ENCODE measurements at regions not wholly inside any gene's neighbourhood (a gene's known extent, or its start where the extent isn't known, plus 50 kb on each side); places are given as distances from the start of the nearest gene placed in this dataset.
A peak's percentile ranks its signal among the peaks of the same experiment; 100 is the strongest.

DNA sequence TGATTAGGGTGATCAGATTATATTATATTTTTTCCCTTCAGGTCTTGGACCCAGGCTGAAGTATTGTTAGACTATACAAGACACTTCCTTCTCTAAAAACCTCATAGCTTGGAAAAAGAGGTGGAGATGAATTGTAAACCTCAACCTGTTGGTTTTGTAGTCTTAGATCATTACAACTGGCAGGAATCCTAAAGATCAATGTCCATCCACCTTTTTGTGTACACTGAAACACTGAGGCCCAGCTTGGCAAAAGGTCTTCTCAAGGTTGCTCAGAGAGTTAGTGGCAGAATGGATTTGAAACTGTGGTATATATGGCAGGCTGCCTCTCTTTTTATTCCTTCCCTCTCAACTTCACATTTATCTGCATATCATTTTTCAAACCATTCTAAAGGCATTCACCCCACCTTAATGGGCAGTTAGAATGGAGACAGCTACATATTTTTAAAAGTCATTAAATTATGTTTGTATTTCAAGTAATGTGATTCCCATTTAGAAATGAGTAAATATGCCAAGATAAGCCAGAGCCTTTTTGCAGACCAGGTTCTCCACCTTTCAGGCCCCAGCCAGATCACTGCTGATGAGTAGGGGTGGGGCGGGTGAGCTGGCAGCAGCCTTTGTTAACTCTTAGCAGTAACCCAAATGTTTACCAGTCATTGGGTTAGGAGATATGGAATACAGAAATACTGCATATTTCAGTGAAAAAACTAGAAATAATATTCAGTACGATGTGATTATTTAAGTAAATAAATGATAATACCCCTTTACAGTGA lies 243.2 kb upstream of the F9 start:
- Histone ChIP-seq H4K20me1 (ENCODE audit: insufficient read depth) (no peaks in the 10 kb centered on the region), H3K9ac (no peak overlapping the region), H3K27me3 (replicated peaks; ENCODE audit: insufficient read depth) (no peaks in the 10 kb centered on the region), H3K79me2 (ENCODE audit: insufficient read depth) (no peaks in the 10 kb centered on the region), H3K9me3 (ENCODE audit: low read depth) (no peaks in the 10 kb centered on the region), H3K4me2 (ENCODE audit: unreplicated experiment) (no peak overlapping the region), H3K4me1 (ENCODE audit: insufficient read depth) (peaks cover 3% of the 10 kb centered on the region; the same call in 1 of the 2 replicates), H3K4me3 (no peak overlapping the region), H2AFZ (no peak overlapping the region), H3K27ac (no peak overlapping the region), H3F3A (ENCODE audit: insufficient read depth) (0 out of 2 replicates have a peak, but pooled peaks cover 6% of the 10 kb centered on the region), H3K36me3 (ENCODE audit: low read depth) (no peaks in the 10 kb centered on the region), H3K9me2 (ENCODE audit: insufficient read depth) (no peaks in the 10 kb centered on the region)
- 97 to 100% methylated on average over 2 of the region's 2 CpGs for WGBS, 2 experiments (ENCODE audit: low coverage in 1 of 2, low lambda C conversion rate in 2 of 2, missing lambda C conversion rate in 2 of 2)
- no peak for TF ChIP-seq EZH2phosphoT487 (IDR thresholded peaks at IDR 0.05; ENCODE audit: insufficient read depth, low read depth)
- in situ Hi-C loops (cut with MboI) = no loop called here
- DNase-seq = no peak

DNA sequence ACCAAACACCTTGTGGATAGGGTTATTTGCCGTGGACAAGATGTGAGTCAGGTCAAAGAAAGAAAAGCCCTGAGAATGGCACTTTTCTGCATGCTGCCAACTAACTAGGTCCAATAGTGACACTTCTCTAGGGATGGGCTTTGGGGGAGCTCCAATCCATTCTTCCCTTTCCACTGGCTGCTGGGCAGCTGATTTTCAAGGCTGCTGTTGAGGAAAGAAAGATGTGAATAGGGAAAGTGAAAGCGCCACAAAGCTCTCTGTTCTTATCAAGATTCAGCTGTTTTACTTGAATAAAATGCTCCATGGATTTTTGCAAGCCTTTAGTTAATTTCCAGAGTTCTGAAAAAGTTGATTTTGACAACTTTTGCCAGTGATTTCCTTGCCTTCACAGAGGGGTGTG lies 244.2 kb upstream of the F9 start:
- Histone ChIP-seq H3K4me3 (no peak overlapping the region), H3K4me2 (ENCODE audit: unreplicated experiment) (no peak overlapping the region), H3K27ac (no peak overlapping the region), H3K4me1 (ENCODE audit: insufficient read depth) (peaks cover 3% of the 10 kb centered on the region; the same call in 1 of the 2 replicates), H4K20me1 (ENCODE audit: insufficient read depth) (no peaks in the 10 kb centered on the region), H3K79me2 (ENCODE audit: insufficient read depth) (no peaks in the 10 kb centered on the region), H3F3A (ENCODE audit: insufficient read depth) (0 out of 2 replicates have a peak, but pooled peaks cover 6% of the 10 kb centered on the region), H3K36me3 (ENCODE audit: low read depth) (no peaks in the 10 kb centered on the region), H3K9me2 (ENCODE audit: insufficient read depth) (no peaks in the 10 kb centered on the region), H2AFZ (no peak overlapping the region), H3K9ac (no peak overlapping the region), H3K27me3 (replicated peaks; ENCODE audit: insufficient read depth) (no peaks in the 10 kb centered on the region), H3K9me3 (ENCODE audit: low read depth) (no peaks in the 10 kb centered on the region)
- in situ Hi-C loops (cut with MboI) = no loop called here
- TF ChIP-seq EZH2 (IDR thresholded peaks at IDR 0.05; ENCODE audit: insufficient read depth, poor library complexity, severe bottlenecking) = no peak
- TF ChIP-seq EZH2phosphoT487 (IDR thresholded peaks at IDR 0.05; ENCODE audit: insufficient read depth, low read depth) = no peak
- DNase-seq = no peak
- WGBS, 2 experiments (ENCODE audit: low coverage in 1 of 2, low lambda C conversion rate in 2 of 2, missing lambda C conversion rate in 2 of 2) = 89 to 90% methylated on average over 2 of the region's 2 CpGs

DNA sequence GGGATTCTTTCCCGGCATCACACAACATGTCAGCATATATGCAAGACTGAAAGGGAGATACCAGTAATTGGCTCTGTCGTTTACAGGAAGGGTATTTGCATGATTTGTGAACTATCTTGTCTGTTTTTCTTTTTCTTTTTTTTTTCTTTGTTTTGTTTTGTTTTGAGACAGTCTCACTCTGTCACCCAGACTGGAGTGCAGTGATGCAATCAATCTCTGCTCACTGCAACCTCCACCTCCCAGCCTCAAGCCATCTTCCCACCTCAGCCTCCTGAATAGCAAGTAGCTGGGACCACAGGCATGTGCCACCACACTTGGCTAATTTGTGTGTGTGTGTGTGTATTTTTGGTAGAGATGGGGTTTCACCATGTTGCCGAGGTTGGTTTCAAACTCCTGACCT lies 262.7 kb upstream of the F9 start:
- WGBS, 2 experiments (ENCODE audit: low coverage in 1 of 2, low lambda C conversion rate in 2 of 2, missing lambda C conversion rate in 2 of 2) = 40 to 50% methylated on average over 3 of the region's 3 CpGs

DNA sequence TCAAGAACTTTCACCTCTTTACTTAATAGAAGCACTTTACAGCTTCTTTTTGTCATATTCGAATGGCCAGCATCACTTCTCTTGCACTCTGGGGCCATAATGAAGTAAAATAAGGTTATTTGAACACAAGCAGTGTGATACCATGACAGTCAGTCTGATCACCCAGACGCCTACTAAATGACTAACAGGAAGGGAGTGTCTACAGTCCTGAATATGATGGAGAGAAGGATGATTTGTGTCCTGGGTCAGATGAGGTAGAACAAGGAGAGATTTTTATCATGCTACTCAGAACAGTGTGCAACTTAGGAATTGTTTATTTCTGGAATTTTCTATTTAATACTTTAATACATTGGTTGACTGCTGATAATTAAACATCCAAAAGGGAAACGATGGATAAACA lies 284.2 kb upstream of the F9 start:
- WGBS, 2 experiments (ENCODE audit: low coverage in 1 of 2, low lambda C conversion rate in 2 of 2, missing lambda C conversion rate in 2 of 2) = 27 to 29% methylated on average over 3 of the region's 3 CpGs
- no peaks in the 10 kb centered on the region for H3K9me2 ChIP-seq (ENCODE audit: insufficient read depth)
- no peak overlapping the region for H2AFZ ChIP-seq
- DNase-seq = peak; percentile 45
- H3K4me3 ChIP-seq = no peak overlapping the region
- H3K4me2 ChIP-seq (ENCODE audit: unreplicated experiment) = no peak overlapping the region
- TF ChIP-seq EZH2phosphoT487 (IDR thresholded peaks at IDR 0.05; ENCODE audit: insufficient read depth, low read depth) = no peak
- no peak for TF ChIP-seq EZH2 (IDR thresholded peaks at IDR 0.05; ENCODE audit: insufficient read depth, poor library complexity, severe bottlenecking)
- no peak overlapping the region for H3K27ac ChIP-seq
- no peaks in the 10 kb centered on the region for H3K36me3 ChIP-seq (ENCODE audit: low read depth)
- H3K9ac ChIP-seq = no peak overlapping the region
- in situ Hi-C loops (cut with MboI) = no loop called here
- no peaks in the 10 kb centered on the region for H3K9me3 ChIP-seq (ENCODE audit: low read depth)
- H3K79me2 ChIP-seq (ENCODE audit: insufficient read depth) = no peaks in the 10 kb centered on the region
- H3K4me1 ChIP-seq (ENCODE audit: insufficient read depth) = peaks cover 10% of the 10 kb centered on the region; the same call in 1 of the 2 replicates
- H3K27me3 ChIP-seq (replicated peaks; ENCODE audit: insufficient read depth) = no peaks in the 10 kb centered on the region
- H4K20me1 ChIP-seq (ENCODE audit: insufficient read depth) = no peaks in the 10 kb centered on the region
- no peaks in the 10 kb centered on the region for H3F3A ChIP-seq (ENCODE audit: insufficient read depth)

More for the DNA sequence above, 262.7 kb upstream of the F9 start:
- H2AFZ ChIP-seq = no peak overlapping the region
- no peaks in the 10 kb centered on the region for H3K27me3 ChIP-seq (replicated peaks; ENCODE audit: insufficient read depth)
- no peaks in the 10 kb centered on the region for H3K9me2 ChIP-seq (ENCODE audit: insufficient read depth)
- H3K4me1 ChIP-seq (ENCODE audit: insufficient read depth) = no peaks in the 10 kb centered on the region
- H3K9me3 ChIP-seq (ENCODE audit: low read depth) = no peaks in the 10 kb centered on the region
- no peak overlapping the region for H3K4me3 ChIP-seq
- no peak overlapping the region for H3K9ac ChIP-seq
- no peak for DNase-seq
- TF ChIP-seq EZH2phosphoT487 (IDR thresholded peaks at IDR 0.05; ENCODE audit: insufficient read depth, low read depth) = no peak
- no peaks in the 10 kb centered on the region for H3F3A ChIP-seq (ENCODE audit: insufficient read depth)
- no peak overlapping the region for H3K27ac ChIP-seq
- H4K20me1 ChIP-seq (ENCODE audit: insufficient read depth) = no peaks in the 10 kb centered on the region
- H3K4me2 ChIP-seq (ENCODE audit: unreplicated experiment) = no peak overlapping the region
- H3K36me3 ChIP-seq (ENCODE audit: low read depth) = no peaks in the 10 kb centered on the region
- in situ Hi-C loops (cut with MboI) = no loop called here
- H3K79me2 ChIP-seq (ENCODE audit: insufficient read depth) = no peaks in the 10 kb centered on the region
